Activated naive CD8-positive, alpha-beta T cell treated with anti-CD3 and anti-CD28 coated beads for 36 hours (primary cell): ENCODE measurements at regions not wholly inside any gene's neighbourhood (a gene's known extent, or its start where the extent isn't known, plus 50 kb on each side); places are given as distances from the start of the nearest gene placed in this dataset.
"Not testable (repeated sequence)": the region's sequence is repeated elsewhere in the genome, so short reads cannot be mapped to it uniquely, and the experiment has no call there.

ENCODE experiments used
- DNase-seq: peaks from one replicate; pipeline ENCODE4 v3.0.0; 2021
- H3K27ac Mint-ChIP-seq: one replicate; pipeline ENCODE4 v1.8.0; 2022; ENCODE audit warnings: mild to moderate bottlenecking, moderate library complexity, mixed read lengths
- H3K27me3 Mint-ChIP-seq: one replicate; pipeline ENCODE4 v1.8.0; 2022; ENCODE audit warnings: mild to moderate bottlenecking, mixed read lengths
- H3K36me3 Mint-ChIP-seq: one replicate; pipeline ENCODE4 v1.8.0; 2021; ENCODE audit warnings: mild to moderate bottlenecking, mixed read lengths
- H3K4me1 Mint-ChIP-seq: one replicate; pipeline ENCODE4 v1.8.0; 2021; ENCODE audit warnings: mixed read lengths
- H3K4me3 Mint-ChIP-seq: one replicate; pipeline ENCODE4 v1.8.0; 2022; ENCODE audit warnings: mild to moderate bottlenecking, moderate library complexity, mixed read lengths
- H3K9me3 Mint-ChIP-seq: one replicate; pipeline ENCODE4 v1.8.0; 2022; ENCODE audit warnings: mixed read lengths

DNA sequence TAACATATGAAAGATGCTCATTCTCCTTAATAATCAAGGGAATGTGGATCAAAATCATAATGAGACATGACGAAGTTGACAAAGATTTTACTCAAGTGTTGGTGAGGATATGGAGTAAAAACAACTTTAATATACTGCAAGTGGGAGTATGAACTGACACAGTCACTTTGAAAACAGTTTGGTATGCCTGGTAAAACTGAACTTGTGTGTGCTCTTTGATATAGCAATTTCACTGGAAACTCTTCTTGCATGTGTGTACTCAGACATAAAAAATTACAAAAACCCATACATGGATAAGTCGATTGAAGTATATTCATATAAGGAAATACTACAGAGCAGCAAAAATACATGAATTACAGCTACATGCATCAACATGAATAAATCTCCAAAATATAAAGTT is 182.5 kb downstream of the NFKBIZ start:
- H3K4me3 Mint-ChIP-seq = no peak overlapping the region
- no peaks in the 10 kb centered on the region for H3K36me3 Mint-ChIP-seq
- no peak for DNase-seq
- H3K27me3 Mint-ChIP-seq = no peaks in the 10 kb centered on the region
- no peak overlapping the region for H3K27ac Mint-ChIP-seq
- peaks cover 12% of the 10 kb centered on the region for H3K4me1 Mint-ChIP-seq
- peaks cover 3% of the 10 kb centered on the region for H3K9me3 Mint-ChIP-seq

DNA sequence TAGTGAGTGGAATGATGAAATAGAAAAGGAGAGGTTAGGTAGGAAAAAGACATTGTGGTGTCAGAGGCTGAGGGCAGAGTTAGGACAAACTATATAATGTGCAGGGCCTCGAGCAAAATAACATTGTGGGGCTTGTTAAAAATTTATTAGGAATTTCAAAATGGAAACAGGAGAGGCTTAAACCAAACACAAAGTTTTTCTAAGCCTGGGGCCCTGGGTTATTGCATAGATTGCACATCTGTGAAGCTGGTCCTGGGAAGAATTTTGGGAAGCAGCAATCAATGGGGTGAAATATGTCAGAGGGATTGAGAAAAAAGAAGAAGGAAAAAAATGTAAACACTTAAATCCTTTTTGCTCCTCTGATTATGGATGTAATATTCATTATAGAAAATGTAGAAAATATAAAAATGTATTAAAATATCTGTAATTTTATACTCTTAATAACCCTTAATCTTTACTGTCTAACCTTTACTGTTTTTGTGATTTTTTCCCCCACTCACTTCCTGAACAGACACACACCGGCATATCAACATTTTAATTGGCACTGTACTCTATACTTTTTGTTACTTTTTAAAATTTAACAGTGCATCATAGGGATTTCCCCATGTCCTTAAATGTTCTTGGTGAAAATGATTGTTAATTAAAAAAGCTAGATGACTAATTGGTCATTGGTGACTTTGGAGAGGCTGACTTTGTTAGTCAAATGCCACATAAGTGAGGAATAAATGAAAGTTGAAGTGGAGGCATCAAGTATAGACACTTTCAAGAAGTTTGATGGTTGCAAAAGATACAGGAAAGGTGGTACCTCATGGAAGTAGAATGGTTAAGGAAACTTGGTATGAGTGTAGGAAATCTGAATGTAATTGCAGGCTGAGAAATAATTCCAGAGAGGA is 183.4 kb downstream of the NFKBIZ start:
- Mint-ChIP-seq H3K27ac (no peak overlapping the region), H3K27me3 (no peaks in the 10 kb centered on the region), H3K36me3 (no peaks in the 10 kb centered on the region), H3K9me3 (peaks cover 3% of the 10 kb centered on the region), H3K4me1 (peaks cover 12% of the 10 kb centered on the region), H3K4me3 (no peak overlapping the region)
- no peak for DNase-seq

- DNase-seq = no peak
- Mint-ChIP-seq H3K9me3 (peaks cover 9% of the 10 kb centered on the region), H3K27ac (no peak overlapping the region), H3K27me3 (no peaks in the 10 kb centered on the region), H3K4me1 (peaks cover 10% of the 10 kb centered on the region), H3K36me3 (peaks cover 9% of the 10 kb centered on the region), H3K4me3 (no peak overlapping the region)
Measured at GRCh38 chr3:102034639-102035451, 185.5 kb downstream of the NFKBIZ start.

DNA sequence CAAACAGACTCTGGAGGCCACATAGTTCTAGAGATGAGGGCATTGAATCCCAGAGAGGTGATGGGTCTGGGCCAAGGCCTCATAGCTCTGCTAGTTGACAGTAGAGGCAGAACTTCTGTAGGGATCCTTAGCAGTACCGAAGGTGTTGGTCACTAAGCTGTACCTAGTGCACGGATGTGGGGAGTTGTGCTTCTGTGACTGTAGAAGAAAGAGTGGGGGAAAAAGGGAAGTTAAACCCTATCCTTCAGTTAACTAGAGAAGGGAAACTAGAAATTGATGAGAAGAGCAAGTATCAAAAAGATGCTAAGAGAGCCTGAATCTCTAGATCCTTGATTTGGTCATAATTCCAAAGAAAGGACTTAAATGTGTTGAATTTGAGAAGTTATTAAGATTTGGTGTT is 186.7 kb downstream of the NFKBIZ start:
- peaks cover 13% of the 10 kb centered on the region for H3K36me3 Mint-ChIP-seq
- H3K4me1 Mint-ChIP-seq = peaks cover 10% of the 10 kb centered on the region
- H3K27me3 Mint-ChIP-seq = no peaks in the 10 kb centered on the region
- no peak overlapping the region for H3K4me3 Mint-ChIP-seq
- peaks cover 11% of the 10 kb centered on the region for H3K9me3 Mint-ChIP-seq
- no peak for DNase-seq
- H3K27ac Mint-ChIP-seq = no peak overlapping the region

- H3K27me3 Mint-ChIP-seq = no peaks in the 10 kb centered on the region
- H3K36me3 Mint-ChIP-seq = peaks cover 13% of the 10 kb centered on the region
- H3K4me1 Mint-ChIP-seq = peaks cover 6% of the 10 kb centered on the region
- H3K9me3 Mint-ChIP-seq = peaks cover 16% of the 10 kb centered on the region
- no peak for DNase-seq
- H3K27ac Mint-ChIP-seq = no peak overlapping the region
- no peak overlapping the region for H3K4me3 Mint-ChIP-seq
Measured at GRCh38 chr3:102036472-102036871, 187.2 kb downstream of the NFKBIZ start.

DNA sequence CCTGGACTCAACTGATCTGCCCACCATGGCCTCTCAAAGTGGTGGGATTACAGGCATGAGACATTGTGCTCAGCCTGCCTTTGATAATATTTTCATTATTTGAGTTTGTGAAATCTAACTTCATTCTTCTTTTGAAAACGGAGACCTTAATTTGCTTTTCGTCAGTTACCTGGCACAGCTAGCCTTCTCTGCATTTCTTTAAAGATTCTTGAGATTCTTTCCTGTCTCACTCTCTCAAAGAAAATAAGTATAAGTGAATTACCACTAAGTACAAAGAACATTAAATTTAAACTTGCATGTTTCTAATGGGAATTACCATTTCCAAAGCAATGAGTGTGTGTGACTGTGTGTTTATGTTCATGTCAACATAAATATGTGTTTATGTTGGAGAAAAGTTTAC is 187.9 kb downstream of the NFKBIZ start:
- Mint-ChIP-seq H3K36me3 (peaks cover 13% of the 10 kb centered on the region), H3K9me3 (peaks cover 16% of the 10 kb centered on the region)

DNA sequence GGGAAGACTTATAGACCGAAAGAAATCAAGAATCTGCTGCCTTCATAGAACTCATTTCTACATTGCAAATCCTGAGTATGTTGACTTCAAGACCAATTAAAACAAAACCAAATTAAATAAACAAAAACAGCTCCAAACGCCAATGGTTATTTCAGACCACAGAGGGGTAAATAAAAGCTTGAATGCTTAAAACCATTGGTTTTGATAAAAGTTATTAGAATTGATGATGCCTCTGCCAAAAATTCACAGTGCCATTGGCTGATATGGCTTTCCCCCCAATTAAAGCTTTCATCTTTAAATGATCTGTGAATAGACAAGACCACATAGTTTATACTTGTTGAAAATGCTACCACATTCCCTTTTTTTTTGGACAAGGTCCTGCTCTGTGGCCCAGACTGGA is 188.5 kb downstream of the NFKBIZ start:
- Mint-ChIP-seq H3K9me3 (peaks cover 16% of the 10 kb centered on the region), H3K27ac (no peak overlapping the region), H3K27me3 (no peaks in the 10 kb centered on the region), H3K36me3 (peaks cover 13% of the 10 kb centered on the region), H3K4me3 (no peak overlapping the region), H3K4me1 (peaks cover 6% of the 10 kb centered on the region)
- DNase-seq = no peak

More for the DNA sequence above, 187.9 kb downstream of the NFKBIZ start:
- no peak overlapping the region for H3K27ac Mint-ChIP-seq
- DNase-seq = no peak
- H3K27me3 Mint-ChIP-seq = no peaks in the 10 kb centered on the region
- H3K4me1 Mint-ChIP-seq = peaks cover 6% of the 10 kb centered on the region
- H3K4me3 Mint-ChIP-seq = no peak overlapping the region

- Mint-ChIP-seq H3K27me3 (no peaks in the 10 kb centered on the region), H3K4me3 (no peak overlapping the region), H3K36me3 (peaks cover 13% of the 10 kb centered on the region), H3K9me3 (peaks cover 16% of the 10 kb centered on the region), H3K4me1 (peaks cover 6% of the 10 kb centered on the region), H3K27ac (no peak overlapping the region)
- no peak for DNase-seq
Measured at GRCh38 chr3:102038477-102039142, 189.3 kb downstream of the NFKBIZ start.

GRCh38 chr3:102040144-102040543 is 190.8 kb downstream of the NFKBIZ start:
- not testable (repeated sequence) for DNase-seq, H3K27ac Mint-ChIP-seq, H3K4me3 Mint-ChIP-seq, H3K27me3 Mint-ChIP-seq, H3K4me1 Mint-ChIP-seq
- peaks cover 18% of the 10 kb centered on the region for H3K9me3 Mint-ChIP-seq
- peaks cover 13% of the 10 kb centered on the region for H3K36me3 Mint-ChIP-seq

DNA sequence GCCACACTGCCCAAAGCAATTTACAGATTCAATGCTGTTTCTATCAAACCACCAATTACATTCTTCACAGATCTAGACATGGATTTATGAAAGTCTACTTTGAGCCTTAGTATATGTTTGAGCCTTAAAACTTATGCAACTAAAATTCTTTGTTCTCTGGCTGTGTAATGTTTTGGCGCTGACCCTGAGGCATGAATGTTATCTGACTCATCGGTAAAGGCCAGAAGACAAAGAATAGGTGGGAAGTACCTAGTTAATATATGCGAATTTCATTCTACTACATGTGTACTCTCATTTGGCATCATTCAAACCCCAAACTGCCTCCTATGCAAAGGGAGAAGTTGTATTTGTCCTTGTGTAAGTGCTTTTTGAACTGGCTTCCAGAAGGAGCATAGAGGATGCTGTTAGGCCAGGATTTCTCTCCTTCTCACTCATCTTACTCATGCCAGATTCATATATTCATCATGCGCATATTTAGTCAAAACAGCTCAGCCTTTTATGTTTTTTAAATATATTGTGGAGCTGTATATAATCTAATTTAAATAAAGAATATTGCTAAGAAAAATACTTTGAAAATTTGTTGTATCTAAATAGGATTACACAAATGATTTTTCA is 204.2 kb downstream of the NFKBIZ start:
- DNase-seq = peak; percentile 12
- H3K9me3 Mint-ChIP-seq = peaks cover 28% of the 10 kb centered on the region
- H3K4me1 Mint-ChIP-seq = peaks cover 24% of the 10 kb centered on the region
- no peak overlapping the region for H3K4me3 Mint-ChIP-seq
- no peak overlapping the region for H3K27ac Mint-ChIP-seq
- H3K27me3 Mint-ChIP-seq = no peaks in the 10 kb centered on the region
- peaks cover 11% of the 10 kb centered on the region for H3K36me3 Mint-ChIP-seq

- Mint-ChIP-seq H3K36me3 (peaks cover 10% of the 10 kb centered on the region), H3K27ac (no peak overlapping the region), H3K4me1 (peaks cover 35% of the 10 kb centered on the region), H3K9me3 (peaks cover 19% of the 10 kb centered on the region), H3K4me3 (no peak overlapping the region), H3K27me3 (no peaks in the 10 kb centered on the region)
- no peak for DNase-seq
Measured at GRCh38 chr3:102054543-102055080, 205.3 kb downstream of the NFKBIZ start.

DNA sequence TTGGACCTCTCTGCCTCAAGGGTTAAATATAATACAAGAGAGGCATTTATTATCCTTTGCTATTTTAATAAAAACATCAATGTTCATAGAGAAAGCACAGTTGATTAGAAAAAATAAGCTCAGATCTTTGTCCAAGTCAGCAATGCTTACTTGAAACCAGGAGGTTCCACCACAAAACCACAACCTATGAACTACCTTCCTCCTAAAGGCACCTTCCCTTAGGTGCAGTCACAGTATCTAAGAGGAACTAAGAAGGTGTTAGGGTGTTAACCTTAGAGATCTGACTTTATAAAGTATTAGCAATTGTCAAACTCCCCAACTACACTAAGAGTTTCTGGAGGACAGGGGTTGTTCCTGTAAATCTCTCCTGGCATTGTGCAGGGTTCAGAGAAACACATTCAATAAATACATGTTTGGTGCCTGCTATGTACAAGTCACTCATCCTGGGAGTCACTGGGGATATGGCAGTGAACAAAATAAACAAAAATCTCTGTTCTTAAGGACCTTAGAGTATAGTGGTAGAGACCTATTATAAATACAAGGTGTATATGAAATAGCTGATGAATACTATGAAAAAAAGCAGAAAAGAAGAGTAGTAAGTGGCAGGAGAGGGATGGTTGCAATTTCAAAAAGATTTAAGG is 208.6 kb downstream of the NFKBIZ start:
- Mint-ChIP-seq H3K27me3 (no peaks in the 10 kb centered on the region), H3K27ac (peak overlapping the region; percentile 64), H3K4me1 (peaks cover 38% of the 10 kb centered on the region), H3K36me3 (peaks cover 6% of the 10 kb centered on the region), H3K9me3 (peaks cover 4% of the 10 kb centered on the region), H3K4me3 (no peak overlapping the region)
- no peak for DNase-seq

- Mint-ChIP-seq H3K9me3 (peaks cover 4% of the 10 kb centered on the region), H3K4me1 (peaks cover 32% of the 10 kb centered on the region), H3K27ac (peak overlapping the region; percentile 84), H3K36me3 (peaks cover 6% of the 10 kb centered on the region), H3K27me3 (no peaks in the 10 kb centered on the region), H3K4me3 (no peak overlapping the region)
- DNase-seq = peak; percentile 20
Measured at GRCh38 chr3:102059145-102059943, 210.0 kb downstream of the NFKBIZ start.
